ENCODE measurements at regions not wholly inside any gene's neighbourhood (a gene's known extent, or its start where the extent isn't known, plus 50 kb on each side); places are given as distances from the start of the nearest gene placed in this dataset.

DNA sequence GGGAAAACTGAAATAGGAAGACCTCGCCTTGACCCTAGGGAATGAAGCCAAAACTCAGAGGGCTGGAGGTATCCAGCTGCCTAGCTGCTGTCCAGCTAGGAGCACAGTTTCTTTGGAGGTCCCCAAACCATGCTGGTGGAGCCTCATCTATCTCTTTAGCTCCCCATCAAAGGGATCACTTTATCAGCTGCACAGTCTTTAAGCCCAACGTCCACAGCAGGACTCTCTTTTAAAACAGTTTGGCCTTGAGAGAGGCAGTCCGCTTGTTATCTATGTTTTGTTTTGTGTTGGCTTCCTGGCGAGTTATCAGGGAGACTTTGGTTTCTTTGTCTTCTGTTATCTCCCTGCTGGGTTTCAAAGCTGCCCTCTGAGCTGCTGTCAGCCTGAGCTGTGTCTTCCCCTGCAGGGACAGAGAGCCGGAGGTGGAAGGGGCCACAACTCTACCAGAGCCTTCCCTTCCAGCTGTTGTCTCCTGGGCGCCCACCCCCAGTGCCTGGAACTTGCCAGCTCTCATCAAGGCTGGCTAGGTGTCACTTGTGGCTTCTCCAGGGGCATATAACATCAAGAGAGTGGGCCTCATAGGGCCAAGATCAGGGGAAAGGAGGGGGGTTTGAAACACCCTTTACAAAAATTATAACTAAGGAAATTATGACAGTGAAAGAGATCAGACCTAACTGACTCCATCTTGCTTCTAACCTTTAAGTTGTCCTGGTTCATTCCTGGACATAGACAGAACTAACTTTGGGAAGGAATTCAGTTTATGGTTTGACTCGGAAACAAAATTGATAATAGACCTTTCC lies 61.4 kb upstream of the C15orf39 start:
- Histone ChIP-seq H3K9ac (ENCODE audit: insufficient read depth, low read depth, low read length) (peak overlapping the region; percentile 60), H2AFZ (ENCODE audit: low read length) (no peak overlapping the region), H3K27me3 (ENCODE audit: control insufficient read depth in 1 of 2, insufficient read depth in 2 of 2, low read length in 2 of 2) (no peaks in the 10 kb centered on the region), H3K4me1 (ENCODE audit: insufficient read depth, low read length) (peaks cover 87% of the 10 kb centered on the region), H3K9me3 (ENCODE audit: low read length) (peaks cover 14% of the 10 kb centered on the region), H3K4me3 (replicated peaks in 1 of 3; ENCODE audit: insufficient read depth in 1 of 3, low read depth in 2 of 3, low read length in 3 of 3) (no peak overlapping the region), H3K4me2 (ENCODE audit: low read depth, low read length) (peak overlapping the region; percentile 50; the same call in 1 of the 2 replicates), H3K36me3 (replicated peaks in 1 of 2; ENCODE audit: control insufficient read depth in 1 of 2, insufficient read depth in 2 of 2, low read length in 2 of 2) (no peaks in the 10 kb centered on the region), H3K27ac (ENCODE audit: extremely low read length, insufficient read depth, low read length) (peak overlapping the region; percentile 96), H3K79me2 (ENCODE audit: insufficient read depth, low read length) (no peaks in the 10 kb centered on the region), H4K20me1 (ENCODE audit: insufficient read depth, low read length) (no peaks in the 10 kb centered on the region)
- 15% methylated on average over 7 of the region's 7 CpGs for WGBS (ENCODE audit: low lambda C conversion rate)
- ChIA-PET POLR2A (interaction anchor here (0.8 to 3.1 kb wide), 20 partner anchors 10 to 117 kb away, joined by 3 to 58 read pairs (median 5); partner anchors contain the start of genes C15orf39 and PPCDC), CTCF (ENCODE audit: low intra/inter-chr PET ratio, low total read pairs) (no interaction called here)
- intact Hi-C loops (cut with micrococcal nuclease; ENCODE audit: unreplicated experiment) (loop anchor here (1.0 kb wide), 2 partner anchors 62 to 97 kb away; no protein-coding TSS in a partner anchor), in situ Hi-C loops (cut with HindIII; ENCODE audit: extremely low pct_ligation_motif_present, low pct_unique_long_range_greater_than_20kb) (no loop called here)
- peak; percentile 99 for DNase-seq (ENCODE audit: low spot score)
- peak; percentile 98 for FAIRE-seq
- BruUV-seq (replicated peaks), result no TSS peak
- peak; percentile 91 for ATAC-seq
- TF ChIP-seq TEAD3 (CRISPR knock-in tag; optimal IDR thresholded peaks at IDR 0.05; ENCODE audit: borderline replicate concordance) (peak; percentile 49), NCOA5 (CRISPR knock-in tag; IDR thresholded peaks at IDR 0.05) (no peak), GABPB1 (CRISPR knock-in tag; IDR thresholded peaks at IDR 0.05) (peak; percentile 32), ZNF619 (CRISPR knock-in tag; IDR thresholded peaks at IDR 0.05) (no peak), ARNT (IDR thresholded peaks at IDR 0.05) (no peak), ZNF792 (CRISPR knock-in tag; IDR thresholded peaks at IDR 0.05) (0 out of 2 replicates have a peak, but pooled peaks have one; percentile 43), DDIT3 (CRISPR knock-in tag; IDR thresholded peaks at IDR 0.05) (no peak), ZMYM2 (CRISPR knock-in tag; IDR thresholded peaks at IDR 0.05) (peak; percentile 78), UBTF (CRISPR knock-in tag; IDR thresholded peaks at IDR 0.05) (peak; percentile 68), SOX13 (IDR thresholded peaks at IDR 0.05) (peak; percentile 93), SOX13 (CRISPR knock-in tag; conservative IDR thresholded peaks at IDR 0.05 in 1 of 2, IDR thresholded peaks at IDR 0.05 in 1 of 2) (peak in 1 of 2 experiments; percentile 99; a peak in 2 of 4 replicates), SMAD1 (CRISPR knock-in tag; IDR thresholded peaks at IDR 0.05; ENCODE audit: borderline replicate concordance, low read depth) (no peak), JDP2 (CRISPR knock-in tag; IDR thresholded peaks at IDR 0.05; ENCODE audit: borderline replicate concordance) (no peak), ATF1 (CRISPR knock-in tag; IDR thresholded peaks at IDR 0.05) (0 out of 2 replicates have a peak, but pooled peaks have one; percentile 35), BORCS8-MEF2B (CRISPR knock-in tag; IDR thresholded peaks at IDR 0.05) (peak; percentile 72; the same call in 1 of the 2 replicates), SAFB2 (CRISPR knock-in tag; IDR thresholded peaks at IDR 0.05; ENCODE audit: borderline replicate concordance, low read depth) (no peak), PAWR (CRISPR knock-in tag; IDR thresholded peaks at IDR 0.05; ENCODE audit: borderline replicate concordance) (no peak), ZNF747 (CRISPR knock-in tag; IDR thresholded peaks at IDR 0.05; ENCODE audit: borderline replicate concordance) (peak; percentile 69; the same call in 1 of the 2 replicates), ISL2 (CRISPR knock-in tag; IDR thresholded peaks at IDR 0.05) (peak; percentile 97), HOXA9 (CRISPR knock-in tag; IDR thresholded peaks at IDR 0.05; ENCODE audit: borderline replicate concordance) (no peak), ZFYVE20 (CRISPR knock-in tag; IDR thresholded peaks at IDR 0.05; ENCODE audit: borderline replicate concordance, low read depth) (no peak)
- TF ChIP-seq, protein P1, sequence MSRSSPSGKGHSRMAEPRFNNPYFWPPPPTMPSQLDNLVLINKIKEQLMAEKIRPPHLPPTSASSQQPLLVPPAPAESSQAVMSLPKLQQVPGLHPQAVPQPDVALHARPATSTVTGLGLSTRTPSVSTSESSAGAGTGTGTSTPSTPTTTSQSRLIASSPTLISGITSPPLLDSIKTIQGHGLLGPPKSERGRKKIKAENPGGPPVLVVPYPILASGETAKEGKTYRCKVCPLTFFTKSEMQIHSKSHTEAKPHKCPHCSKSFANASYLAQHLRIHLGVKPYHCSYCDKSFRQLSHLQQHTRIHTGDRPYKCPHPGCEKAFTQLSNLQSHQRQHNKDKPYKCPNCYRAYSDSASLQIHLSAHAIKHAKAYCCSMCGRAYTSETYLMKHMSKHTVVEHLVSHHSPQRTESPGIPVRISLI (CRISPR knock-in tag; IDR thresholded peaks at IDR 0.05; ENCODE audit: borderline replicate concordance), result peak; percentile 51; the same call in 1 of the 2 replicates

Data from HepG2 (cell line).